ENCODE measurements at regions not wholly inside any gene's neighbourhood (a gene's known extent, or its start where the extent isn't known, plus 50 kb on each side); places are given as distances from the start of the nearest gene placed in this dataset.

DNA sequence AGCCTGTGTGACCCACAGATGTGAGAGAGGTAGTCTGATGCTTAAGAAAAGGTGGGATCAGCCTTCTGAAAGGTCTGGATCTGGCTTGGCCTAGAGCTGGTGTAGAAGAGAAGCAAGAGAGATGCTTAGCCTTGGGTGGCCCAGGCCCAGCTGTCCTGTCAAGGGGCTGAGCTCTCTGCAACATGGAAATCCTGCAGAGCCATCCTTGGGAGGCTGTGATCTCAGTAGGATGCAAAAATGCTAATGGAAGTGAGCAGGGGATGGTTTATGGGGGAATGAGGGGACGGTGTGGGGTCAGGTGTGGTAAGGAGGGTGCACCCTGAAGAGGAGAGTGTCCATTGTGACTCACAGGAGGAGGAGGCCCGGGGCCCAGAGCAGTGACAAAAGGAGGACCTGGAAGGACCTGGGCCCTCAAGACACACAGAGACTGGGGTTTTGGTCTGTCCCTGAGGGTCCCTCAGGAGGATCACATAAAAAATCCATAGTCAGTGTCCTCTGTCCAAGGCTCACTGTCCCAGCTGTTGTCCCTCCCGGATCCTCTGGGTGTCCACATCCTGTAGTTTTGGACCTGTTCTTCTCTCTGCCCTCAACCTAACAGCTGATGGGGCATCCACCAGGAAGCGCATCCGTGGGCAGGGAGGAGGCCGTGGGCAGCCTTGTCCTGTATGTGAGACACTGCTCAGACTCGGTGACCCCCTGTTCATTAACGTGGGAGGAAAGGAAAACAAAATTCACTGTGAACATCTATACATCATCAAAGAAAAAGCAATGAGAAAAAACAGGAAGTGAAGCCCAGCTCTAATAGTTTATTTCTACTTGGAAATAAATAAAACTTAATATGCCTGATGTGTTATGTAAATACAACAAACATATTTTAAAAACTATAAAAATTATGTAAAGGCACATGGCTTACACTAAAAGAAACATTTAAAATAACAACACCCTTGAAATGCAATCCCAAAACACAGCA is 129.8 kb downstream of the ZNF280B start:
- TF ChIP-seq TAF1 (IDR thresholded peaks at IDR 0.05; ENCODE audit: low read depth) (no peak), RAD21 (IDR thresholded peaks at IDR 0.05; ENCODE audit: low read depth) (no peak), FOXM1 (IDR thresholded peaks at IDR 0.05; ENCODE audit: borderline replicate concordance, low read depth) (no peak), YY1 (IDR thresholded peaks at IDR 0.05; ENCODE audit: low read depth) (no peak), TCF12 (IDR thresholded peaks at IDR 0.05; ENCODE audit: low read depth) (no peak), CREB1 (IDR thresholded peaks at IDR 0.05; ENCODE audit: low read depth) (no peak), TEAD4 (IDR thresholded peaks at IDR 0.05) (no peak), ZBTB7A (IDR thresholded peaks at IDR 0.05; ENCODE audit: low read depth) (no peak), EP300 (IDR thresholded peaks at IDR 0.05; ENCODE audit: borderline replicate concordance) (no peak)
- TF ChIP-seq, protein P1, sequence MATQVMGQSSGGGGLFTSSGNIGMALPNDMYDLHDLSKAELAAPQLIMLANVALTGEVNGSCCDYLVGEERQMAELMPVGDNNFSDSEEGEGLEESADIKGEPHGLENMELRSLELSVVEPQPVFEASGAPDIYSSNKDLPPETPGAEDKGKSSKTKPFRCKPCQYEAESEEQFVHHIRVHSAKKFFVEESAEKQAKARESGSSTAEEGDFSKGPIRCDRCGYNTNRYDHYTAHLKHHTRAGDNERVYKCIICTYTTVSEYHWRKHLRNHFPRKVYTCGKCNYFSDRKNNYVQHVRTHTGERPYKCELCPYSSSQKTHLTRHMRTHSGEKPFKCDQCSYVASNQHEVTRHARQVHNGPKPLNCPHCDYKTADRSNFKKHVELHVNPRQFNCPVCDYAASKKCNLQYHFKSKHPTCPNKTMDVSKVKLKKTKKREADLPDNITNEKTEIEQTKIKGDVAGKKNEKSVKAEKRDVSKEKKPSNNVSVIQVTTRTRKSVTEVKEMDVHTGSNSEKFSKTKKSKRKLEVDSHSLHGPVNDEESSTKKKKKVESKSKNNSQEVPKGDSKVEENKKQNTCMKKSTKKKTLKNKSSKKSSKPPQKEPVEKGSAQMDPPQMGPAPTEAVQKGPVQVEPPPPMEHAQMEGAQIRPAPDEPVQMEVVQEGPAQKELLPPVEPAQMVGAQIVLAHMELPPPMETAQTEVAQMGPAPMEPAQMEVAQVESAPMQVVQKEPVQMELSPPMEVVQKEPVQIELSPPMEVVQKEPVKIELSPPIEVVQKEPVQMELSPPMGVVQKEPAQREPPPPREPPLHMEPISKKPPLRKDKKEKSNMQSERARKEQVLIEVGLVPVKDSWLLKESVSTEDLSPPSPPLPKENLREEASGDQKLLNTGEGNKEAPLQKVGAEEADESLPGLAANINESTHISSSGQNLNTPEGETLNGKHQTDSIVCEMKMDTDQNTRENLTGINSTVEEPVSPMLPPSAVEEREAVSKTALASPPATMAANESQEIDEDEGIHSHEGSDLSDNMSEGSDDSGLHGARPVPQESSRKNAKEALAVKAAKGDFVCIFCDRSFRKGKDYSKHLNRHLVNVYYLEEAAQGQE (IDR thresholded peaks at IDR 0.05; ENCODE audit: low read depth) = no peak
